GM19395 (cell line): ENCODE measurements at regions not wholly inside any gene's neighbourhood (a gene's known extent, or its start where the extent isn't known, plus 50 kb on each side); places are given as distances from the start of the nearest gene placed in this dataset.

Experiments used
- ATAC-seq: cut with Tn5 transposase; IDR thresholded peaks from one replicate; pipeline ENCODE4 v1.9.1; 2021; ENCODE audit warnings: mild to moderate bottlenecking, moderate library complexity; ENCODE audit not compliant: unreplicated experiment

- ATAC-seq, result no peak
Measured at GRCh38 chr16:74183601-74184360, 112.8 kb upstream of the PSMD7 start.

GRCh38 chr16:74169687-74170376 is 126.8 kb upstream of the PSMD7 start:
- no peak for ATAC-seq

- ATAC-seq, result no peak
Measured at GRCh38 chr16:74169066-74169465, 127.5 kb upstream of the PSMD7 start.

GRCh38 chr16:74168445-74168844 is 128.2 kb upstream of the PSMD7 start:
- no peak for ATAC-seq

GRCh38 chr16:74166456-74166855 is 130.2 kb upstream of the PSMD7 start:
- ATAC-seq, result no peak

- ATAC-seq, result no peak
Measured at GRCh38 chr16:74165566-74166080, 131.0 kb upstream of the PSMD7 start.

GRCh38 chr16:74160759-74161158 is 135.9 kb upstream of the PSMD7 start:
- no peak for ATAC-seq

GRCh38 chr16:74153773-74154172 is 142.8 kb upstream of the PSMD7 start:
- no peak for ATAC-seq

- ATAC-seq, result no peak
Measured at GRCh38 chr16:74146643-74147042, 150.0 kb upstream of the PSMD7 start.

- no peak for ATAC-seq
Measured at GRCh38 chr16:74143171-74143570, 153.4 kb upstream of the PSMD7 start.

- no peak for ATAC-seq
Measured at GRCh38 chr16:74141015-74141414, 155.6 kb upstream of the PSMD7 start.

GRCh38 chr16:74140557-74140956 is 156.1 kb upstream of the PSMD7 start:
- ATAC-seq, result no peak

- ATAC-seq, result no peak
Measured at GRCh38 chr16:74123826-74124225, 172.8 kb upstream of the PSMD7 start.

GRCh38 chr16:74123195-74123594 is 173.4 kb upstream of the PSMD7 start:
- no peak for ATAC-seq

- no peak for ATAC-seq
Measured at GRCh38 chr16:74117798-74118197, 178.8 kb upstream of the PSMD7 start.

GRCh38 chr16:74113545-74113944 is 183.1 kb upstream of the PSMD7 start:
- no peak for ATAC-seq

GRCh38 chr16:74111456-74111982 is 185.1 kb upstream of the PSMD7 start:
- ATAC-seq, result no peak

- ATAC-seq, result peak; percentile 76
Measured at GRCh38 chr16:74107795-74108610, 188.6 kb upstream of the PSMD7 start.

GRCh38 chr16:74104022-74104421 is 192.6 kb upstream of the PSMD7 start:
- ATAC-seq, result no peak

GRCh38 chr16:74101379-74102137 is 195.1 kb upstream of the PSMD7 start:
- no peak for ATAC-seq
